GM12874 (cell line): ENCODE measurements at regions not wholly inside any gene's neighbourhood (a gene's known extent, or its start where the extent isn't known, plus 50 kb on each side); places are given as distances from the start of the nearest gene placed in this dataset.

ENCODE experiments used
- TF ChIP-seq, protein P1 (sequence below): IDR thresholded peaks from 2 replicates; pipeline ENCODE4 v1.5.1; 2011; ENCODE audit warnings: low read depth, mild to moderate bottlenecking, control low read depth, low read length, moderate library complexity; ENCODE audit not compliant: insufficient read depth

DNA sequence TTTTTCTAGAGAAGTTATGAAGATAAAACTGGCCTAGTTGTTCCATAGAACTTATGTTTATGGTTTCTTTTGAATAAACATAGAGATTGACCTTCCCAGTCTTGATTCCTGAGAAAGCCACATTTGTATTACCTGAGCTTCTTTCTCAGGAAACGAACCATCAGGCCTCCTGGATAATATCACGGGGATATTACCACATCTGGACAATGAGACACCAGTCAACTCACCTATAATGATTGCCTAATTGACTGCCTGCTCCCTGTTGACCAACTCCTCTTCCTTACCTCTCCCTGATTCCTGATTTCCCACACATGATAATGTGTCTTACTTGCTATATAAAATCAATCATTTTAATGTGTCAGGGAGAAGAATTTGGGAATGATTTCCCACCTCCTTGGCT, 822.7 kb downstream of the LRFN5 start:
- TF ChIP-seq, protein P1, sequence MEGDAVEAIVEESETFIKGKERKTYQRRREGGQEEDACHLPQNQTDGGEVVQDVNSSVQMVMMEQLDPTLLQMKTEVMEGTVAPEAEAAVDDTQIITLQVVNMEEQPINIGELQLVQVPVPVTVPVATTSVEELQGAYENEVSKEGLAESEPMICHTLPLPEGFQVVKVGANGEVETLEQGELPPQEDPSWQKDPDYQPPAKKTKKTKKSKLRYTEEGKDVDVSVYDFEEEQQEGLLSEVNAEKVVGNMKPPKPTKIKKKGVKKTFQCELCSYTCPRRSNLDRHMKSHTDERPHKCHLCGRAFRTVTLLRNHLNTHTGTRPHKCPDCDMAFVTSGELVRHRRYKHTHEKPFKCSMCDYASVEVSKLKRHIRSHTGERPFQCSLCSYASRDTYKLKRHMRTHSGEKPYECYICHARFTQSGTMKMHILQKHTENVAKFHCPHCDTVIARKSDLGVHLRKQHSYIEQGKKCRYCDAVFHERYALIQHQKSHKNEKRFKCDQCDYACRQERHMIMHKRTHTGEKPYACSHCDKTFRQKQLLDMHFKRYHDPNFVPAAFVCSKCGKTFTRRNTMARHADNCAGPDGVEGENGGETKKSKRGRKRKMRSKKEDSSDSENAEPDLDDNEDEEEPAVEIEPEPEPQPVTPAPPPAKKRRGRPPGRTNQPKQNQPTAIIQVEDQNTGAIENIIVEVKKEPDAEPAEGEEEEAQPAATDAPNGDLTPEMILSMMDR = no peak

DNA sequence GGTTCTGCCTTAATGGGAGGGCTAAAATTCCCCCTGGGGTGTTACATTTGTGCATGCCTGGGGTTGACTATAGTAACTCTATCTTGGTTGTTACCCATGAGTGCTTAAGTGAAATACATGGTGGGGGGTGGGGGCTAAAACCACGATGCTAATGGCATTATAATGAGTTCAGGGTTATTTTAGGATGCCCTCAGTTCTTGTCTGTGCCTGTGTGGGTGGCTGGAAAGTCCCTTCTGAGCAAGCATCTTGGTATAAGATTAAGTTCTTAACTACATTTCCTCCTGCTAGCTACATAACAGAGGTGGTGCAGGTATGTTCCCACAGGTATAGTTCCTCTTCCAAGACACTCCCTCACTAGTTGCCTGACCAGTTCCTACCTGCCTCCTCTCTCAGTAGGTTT, 822.3 kb downstream of the LRFN5 start:
- TF ChIP-seq, protein P1 = no peak

DNA sequence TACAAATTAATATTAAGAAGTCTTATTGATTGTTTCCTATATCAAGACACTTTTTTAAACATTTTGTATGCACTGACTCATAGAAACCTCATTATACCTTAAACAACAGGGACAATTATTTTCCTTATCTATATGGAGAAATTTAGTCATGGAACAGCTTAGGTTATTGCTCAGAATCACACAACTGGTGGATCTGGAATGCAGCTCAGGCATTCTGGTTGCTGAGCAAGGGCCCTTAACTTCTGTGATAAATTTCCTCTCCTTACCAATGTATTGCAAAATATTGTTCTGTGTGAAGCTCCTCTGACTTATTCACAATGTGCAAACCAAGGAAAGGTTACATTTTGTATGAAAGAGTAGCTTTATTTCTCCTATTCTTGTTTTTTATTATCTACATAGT, 817.8 kb downstream of the LRFN5 start:
- TF ChIP-seq, protein P1 = no peak

DNA sequence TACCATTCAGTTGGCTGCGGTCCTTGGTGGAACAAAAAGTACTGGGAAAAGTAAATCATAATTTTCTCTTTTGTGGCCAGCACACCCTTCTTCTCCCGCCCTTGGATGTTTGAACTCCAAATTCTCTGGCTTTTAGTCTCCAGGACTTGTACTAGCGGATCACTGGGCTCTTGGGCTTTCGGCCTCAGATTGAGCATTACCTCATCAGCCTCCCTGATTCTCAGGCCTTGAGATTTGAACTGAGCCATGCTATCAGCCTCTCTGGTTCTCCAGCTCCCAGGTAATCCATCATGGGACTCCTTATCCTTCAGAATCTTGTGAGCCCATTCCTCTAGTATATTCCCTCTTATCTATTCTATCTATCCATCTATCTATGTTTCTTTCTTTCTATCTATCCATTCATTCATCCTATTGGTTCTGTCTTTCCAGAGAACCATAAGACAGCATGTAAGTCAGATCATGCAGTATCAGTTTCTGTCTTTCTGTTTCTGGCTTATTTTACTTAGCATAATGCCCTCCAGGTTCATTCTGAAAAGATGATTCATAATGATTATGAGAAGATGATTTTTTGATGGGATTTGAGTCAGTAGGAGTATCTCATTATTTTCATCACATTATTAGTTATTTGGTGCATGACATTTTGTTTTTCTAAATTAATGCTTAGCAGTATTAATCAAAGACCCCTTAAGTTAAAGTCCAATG, 814.9 kb downstream of the LRFN5 start:
- TF ChIP-seq, protein P1 = no peak

DNA sequence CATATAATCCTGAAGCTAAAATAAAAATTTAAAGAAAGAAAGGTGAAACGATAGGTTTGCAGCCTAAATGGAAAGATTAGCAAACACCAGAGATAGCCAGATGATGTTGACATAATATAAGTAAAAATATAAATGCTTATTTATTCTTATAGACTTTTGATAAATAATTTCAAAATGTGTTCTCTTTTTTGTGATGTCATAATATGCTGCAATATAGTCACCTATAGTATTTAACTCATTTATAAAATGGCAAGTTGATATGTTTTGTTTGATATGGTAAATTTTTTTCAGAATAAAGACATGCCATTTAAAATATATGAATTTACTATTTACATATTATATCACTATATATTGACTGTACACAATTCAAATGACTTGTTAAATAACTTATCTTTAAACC, 813.4 kb downstream of the LRFN5 start:
- TF ChIP-seq, protein P1 = no peak

DNA sequence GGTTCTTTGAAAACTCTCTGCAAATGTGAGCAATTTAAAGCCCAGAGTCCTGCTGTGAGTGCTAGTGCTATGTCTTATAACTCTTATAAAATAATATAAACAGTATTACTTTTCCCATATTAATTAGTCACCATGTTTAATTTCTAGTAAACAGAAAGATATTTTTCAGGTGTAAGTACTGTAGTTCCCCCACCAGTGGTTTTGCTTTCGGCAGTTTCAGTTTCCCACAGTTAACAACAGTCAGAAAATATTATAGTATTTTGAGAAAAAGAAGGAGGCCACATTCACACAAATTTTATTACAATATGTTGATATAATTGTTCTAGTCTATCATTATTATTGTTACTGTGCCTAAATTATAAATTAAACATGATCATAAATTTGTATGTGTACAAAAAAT, 800.5 kb downstream of the LRFN5 start:
- TF ChIP-seq, protein P1 = no peak

DNA sequence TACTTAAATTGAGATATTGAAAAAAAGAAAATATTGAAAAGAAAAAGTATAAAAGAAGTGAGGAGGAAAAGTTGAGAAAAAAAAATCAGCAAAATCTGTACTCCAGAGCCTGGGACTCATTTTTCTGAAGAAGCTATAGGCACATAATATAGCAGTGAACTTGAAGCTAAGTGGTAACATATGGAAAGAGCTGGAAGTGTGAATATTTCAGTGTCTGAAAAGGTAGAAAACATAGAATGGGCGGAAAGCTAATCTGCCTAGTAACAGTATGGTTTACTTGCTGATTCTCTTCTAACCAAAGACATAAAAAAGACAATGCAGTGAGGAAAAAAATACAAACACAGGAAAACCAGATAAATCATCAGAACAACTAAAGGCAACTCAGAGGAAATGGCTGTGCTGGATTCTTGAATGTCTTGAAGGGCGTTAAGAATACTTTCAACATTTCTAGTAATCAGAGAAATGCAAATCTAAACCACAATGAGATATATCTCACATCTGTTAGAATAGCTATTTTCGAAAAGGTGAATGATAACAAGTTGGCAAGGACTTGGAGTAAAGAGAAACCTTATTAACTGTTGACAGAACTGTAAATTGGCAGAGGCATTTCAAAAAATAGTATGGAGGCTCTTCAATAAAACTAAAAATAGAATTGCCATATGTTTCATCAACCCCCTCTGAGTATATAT, 784.6 kb downstream of the LRFN5 start:
- TF ChIP-seq, protein P1 = no peak
